HL-60 (cell line): ENCODE measurements at regions not wholly inside any gene's neighbourhood (a gene's known extent, or its start where the extent isn't known, plus 50 kb on each side); places are given as distances from the start of the nearest gene placed in this dataset.

Experiments used
- CTCF ChIP-seq: IDR thresholded peaks from one replicate; pipeline ENCODE4 v1.5.1; 2011; ENCODE audit warnings: low read length, control low read depth, inconsistent platforms; ENCODE audit not compliant: insufficient read depth
- GABPA ChIP-seq: IDR thresholded peaks from 2 replicates; pipeline ENCODE4 v1.6.1; 2012; ENCODE audit warnings: low read depth
- POLR2AphosphoS5 ChIP-seq: IDR thresholded peaks from 2 replicates; pipeline ENCODE4 v1.6.1; 2012; ENCODE audit warnings: low read depth

GRCh38 chr17:77426676-77427386 is 286.1 kb downstream of the SEC14L1 start:
- TF ChIP-seq CTCF: no peak
- no peak for TF ChIP-seq POLR2AphosphoS5
- no peak for TF ChIP-seq GABPA
